ENCODE measurements at regions not wholly inside any gene's neighbourhood (a gene's known extent, or its start where the extent isn't known, plus 50 kb on each side); places are given as distances from the start of the nearest gene placed in this dataset.

DNA sequence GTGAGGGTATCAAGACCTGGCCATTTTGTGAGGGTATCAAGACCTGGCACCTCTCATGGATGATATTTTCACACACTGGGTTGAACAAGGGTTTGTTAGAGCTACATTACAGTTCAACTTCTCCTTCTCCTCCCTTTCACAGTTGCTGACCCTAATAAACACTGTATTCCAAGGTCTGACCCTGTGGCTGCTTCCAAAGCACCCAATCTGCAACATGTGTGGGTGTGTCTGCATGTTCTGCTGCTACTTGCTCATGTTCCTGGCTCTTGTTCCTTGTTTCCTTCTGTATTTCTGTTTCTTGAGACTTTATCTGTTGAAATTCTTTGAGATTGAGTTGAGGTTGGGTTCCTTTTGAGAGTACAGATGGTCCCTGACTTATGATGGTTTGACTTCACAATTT is 162.1 kb upstream of the GMDS start:
- TF ChIP-seq YY1 (IDR thresholded peaks at IDR 0.05; ENCODE audit: insufficient read depth, insufficient read length) (no peak), SUZ12 (IDR thresholded peaks at IDR 0.05; ENCODE audit: extremely low read depth, insufficient read depth, insufficient read length) (no peak)

Data from NT2/D1 (cell line).